Stimulated activated CD4-positive, alpha-beta T cell treated with anti-CD3 and anti-CD28 coated beads, Interleukin-2, amount 100 ng/mL, for 48 hours (primary cell): ENCODE measurements at regions not wholly inside any gene's neighbourhood (a gene's known extent, or its start where the extent isn't known, plus 50 kb on each side); places are given as distances from the start of the nearest gene placed in this dataset.

Experiments used
- DNase-seq, 2 donors: peaks; one replicate each; pipeline ENCODE4 v3.0.0-alpha.2; 2020

DNA sequence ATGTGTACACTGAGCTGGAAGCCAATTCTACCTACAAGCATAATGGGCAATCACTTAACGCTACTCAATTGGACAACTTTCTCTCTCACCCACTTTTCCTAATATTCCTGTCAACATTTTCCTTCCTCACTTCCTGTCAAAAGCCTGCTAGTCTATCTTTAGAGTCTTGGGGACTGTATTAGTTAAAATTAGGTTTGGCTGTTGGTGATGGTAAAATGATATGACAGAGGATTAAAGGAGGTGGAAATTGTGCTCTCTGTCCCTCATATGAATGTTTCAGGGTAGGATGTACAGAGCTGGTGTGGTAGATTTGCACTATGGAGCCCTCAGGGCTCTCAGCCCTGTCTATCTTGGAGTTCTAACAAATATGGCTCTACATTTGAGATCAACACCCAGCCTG lies 129.7 kb downstream of the CEP57L1 start:
- DNase-seq, result no peak

DNA sequence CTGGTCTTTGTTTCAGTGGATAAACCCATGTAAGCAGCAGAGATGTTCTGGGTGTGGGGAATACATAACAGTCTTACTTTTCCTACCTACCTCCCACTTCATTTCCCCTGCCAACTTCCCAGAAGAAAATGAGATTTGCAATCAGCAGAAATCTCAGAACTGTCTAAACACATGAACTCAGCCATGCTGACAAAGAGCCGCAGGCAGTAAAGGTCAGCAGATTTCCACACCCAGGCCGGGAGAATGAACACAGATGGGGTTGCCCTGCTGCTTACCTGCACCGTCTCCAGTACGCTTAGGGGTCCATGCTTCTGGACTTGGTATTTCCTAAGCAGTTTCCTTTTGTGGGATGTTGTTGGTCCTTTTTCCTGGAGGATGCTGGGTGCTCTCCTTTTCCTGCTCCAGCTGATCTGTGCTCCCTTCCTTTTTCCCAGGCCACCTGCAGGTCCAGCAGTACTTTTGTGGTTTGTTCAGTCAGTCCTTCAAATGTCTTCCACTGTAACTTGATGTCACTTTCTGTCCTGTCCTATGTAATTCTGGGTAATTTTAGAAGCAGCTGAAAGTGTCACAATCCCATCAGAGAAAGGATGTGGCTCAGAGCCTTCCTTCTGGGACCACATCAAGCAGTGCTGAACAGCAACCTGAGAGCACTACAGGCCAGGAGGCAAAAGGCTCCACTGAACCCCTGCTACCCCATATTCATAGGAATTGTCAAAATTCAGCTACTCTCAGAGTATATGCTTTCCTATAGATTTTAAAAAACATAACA lies 129.0 kb downstream of the CEP57L1 start:
- no peak for DNase-seq

DNA sequence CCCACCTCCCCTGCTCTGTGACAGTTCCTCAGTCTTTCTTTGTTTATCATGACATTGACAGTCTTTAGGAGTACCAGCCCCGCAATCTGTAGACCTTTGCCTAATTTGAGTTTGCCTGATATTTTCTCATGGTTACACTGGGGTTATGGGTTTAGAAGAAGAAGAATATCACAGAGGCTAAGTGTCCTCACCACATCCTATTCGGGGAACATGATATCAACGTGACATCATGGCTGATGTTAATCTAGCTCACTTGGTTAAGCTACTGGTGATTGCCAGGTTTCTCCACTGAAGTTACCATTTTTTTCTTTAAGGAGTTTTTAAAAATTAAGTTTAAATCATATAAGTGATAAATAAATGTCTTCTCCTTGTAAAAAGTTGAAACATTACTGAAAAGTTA lies 127.5 kb downstream of the CEP57L1 start:
- no peak for DNase-seq

DNA sequence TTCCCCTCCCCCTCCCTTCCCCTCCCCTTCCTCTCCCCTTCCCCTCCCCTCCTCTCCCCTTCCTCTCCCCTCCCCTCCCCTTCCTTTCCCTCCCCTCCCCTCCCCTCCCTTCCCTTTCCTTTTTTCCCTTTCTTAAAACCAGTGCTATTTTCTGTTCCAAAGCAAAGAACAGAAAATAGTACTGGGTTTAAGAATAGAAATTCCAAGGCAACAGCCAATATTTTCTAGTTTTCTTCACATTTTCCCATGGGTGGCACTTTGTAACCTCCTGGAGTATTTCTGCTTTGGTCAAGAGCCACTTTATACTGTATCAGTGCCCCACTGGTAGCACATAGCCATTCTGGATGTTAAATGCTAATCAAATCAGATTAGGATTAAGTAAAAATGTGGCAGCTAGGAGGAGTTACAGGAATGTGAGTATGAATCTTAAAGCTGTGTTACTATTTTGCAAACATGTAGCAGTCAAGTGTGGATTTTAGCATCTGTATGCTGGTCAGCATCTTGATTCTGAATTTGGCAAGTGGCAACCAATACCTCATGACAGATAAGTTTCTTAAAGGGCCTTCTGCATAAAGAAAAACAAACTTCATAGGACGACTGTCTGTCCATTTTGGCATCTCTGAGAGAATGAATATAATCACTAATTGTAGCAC lies 126.4 kb downstream of the CEP57L1 start:
- no peak for DNase-seq
